Nephron (organoid): ENCODE measurements at regions not wholly inside any gene's neighbourhood (a gene's known extent, or its start where the extent isn't known, plus 50 kb on each side); places are given as distances from the start of the nearest gene placed in this dataset.
"Not testable (repeated sequence)": the region's sequence is repeated elsewhere in the genome, so short reads cannot be mapped to it uniquely, and the experiment has no call there.

Experiments
- H3K27ac Mint-ChIP-seq, 3 experiments: 2 replicates each; pipeline ENCODE4 v1.8.0; 2020; ENCODE audit warnings: mixed read lengths in 3 of 3, mild to moderate bottlenecking in 2 of 3, moderate library complexity in 1 of 3
- H3K27me3 Mint-ChIP-seq: 2 replicates; pipeline ENCODE4 v1.8.0; 2021; ENCODE audit warnings: low read depth, mild to moderate bottlenecking, moderate library complexity, mixed read lengths
- H3K36me3 Mint-ChIP-seq: 2 replicates; pipeline ENCODE4 v1.8.0; 2020; ENCODE audit warnings: low read depth, mixed read lengths
- H3K4me1 Mint-ChIP-seq: 2 replicates; pipeline ENCODE4 v1.8.0; 2020; ENCODE audit warnings: mixed read lengths
- H3K4me3 Mint-ChIP-seq, 3 experiments: 2 replicates each; pipeline ENCODE4 v1.8.0; 2020; ENCODE audit warnings: mild to moderate bottlenecking in 3 of 3, mixed read lengths in 3 of 3, moderate library complexity in 2 of 3
- H3K9me3 Mint-ChIP-seq: 2 replicates; pipeline ENCODE4 v1.8.0; 2020; ENCODE audit warnings: mixed read lengths
- TF ChIP-seq, protein P1 (sequence below), 3 experiments: fragments of 200-600 bp; sonication (generic); IDR thresholded peaks; one replicate each; pipeline ENCODE4 v1.5.0; 2021; ENCODE audit warnings: antibody characterized with exemption in 3 of 3; ENCODE audit not compliant: unreplicated experiment in 3 of 3

DNA sequence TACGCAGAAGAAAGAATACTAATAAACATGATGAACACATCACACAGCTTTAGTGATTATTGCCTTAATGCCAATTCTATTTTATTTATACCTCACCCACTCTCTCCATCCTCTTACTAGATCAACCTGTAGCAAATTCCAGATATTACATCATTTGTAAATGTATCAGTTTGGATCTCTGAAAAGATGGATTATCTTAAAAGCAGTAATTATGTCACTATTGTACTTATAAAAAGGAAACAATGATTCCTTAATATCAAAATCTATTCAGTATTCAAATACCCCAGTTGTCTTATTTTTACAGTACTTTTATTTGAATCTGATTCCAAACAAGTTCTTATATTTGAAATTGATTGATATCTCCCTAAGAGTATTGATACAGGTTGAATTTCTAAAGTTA lies 892.8 kb upstream of the MDGA2 start:
- TF ChIP-seq, protein P1, sequence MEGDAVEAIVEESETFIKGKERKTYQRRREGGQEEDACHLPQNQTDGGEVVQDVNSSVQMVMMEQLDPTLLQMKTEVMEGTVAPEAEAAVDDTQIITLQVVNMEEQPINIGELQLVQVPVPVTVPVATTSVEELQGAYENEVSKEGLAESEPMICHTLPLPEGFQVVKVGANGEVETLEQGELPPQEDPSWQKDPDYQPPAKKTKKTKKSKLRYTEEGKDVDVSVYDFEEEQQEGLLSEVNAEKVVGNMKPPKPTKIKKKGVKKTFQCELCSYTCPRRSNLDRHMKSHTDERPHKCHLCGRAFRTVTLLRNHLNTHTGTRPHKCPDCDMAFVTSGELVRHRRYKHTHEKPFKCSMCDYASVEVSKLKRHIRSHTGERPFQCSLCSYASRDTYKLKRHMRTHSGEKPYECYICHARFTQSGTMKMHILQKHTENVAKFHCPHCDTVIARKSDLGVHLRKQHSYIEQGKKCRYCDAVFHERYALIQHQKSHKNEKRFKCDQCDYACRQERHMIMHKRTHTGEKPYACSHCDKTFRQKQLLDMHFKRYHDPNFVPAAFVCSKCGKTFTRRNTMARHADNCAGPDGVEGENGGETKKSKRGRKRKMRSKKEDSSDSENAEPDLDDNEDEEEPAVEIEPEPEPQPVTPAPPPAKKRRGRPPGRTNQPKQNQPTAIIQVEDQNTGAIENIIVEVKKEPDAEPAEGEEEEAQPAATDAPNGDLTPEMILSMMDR (IDR thresholded peaks at IDR 0.05; ENCODE audit: unreplicated experiment in 3 of 3), result no peak
- Mint-ChIP-seq H3K27ac (no peak overlapping the region), H3K4me3 (no peak overlapping the region), H3K9me3 (peaks cover 20% of the 10 kb centered on the region), H3K36me3 (no peaks in the 10 kb centered on the region), H3K27me3 (peaks cover 4% of the 10 kb centered on the region), H3K4me1 (no peaks in the 10 kb centered on the region)

DNA sequence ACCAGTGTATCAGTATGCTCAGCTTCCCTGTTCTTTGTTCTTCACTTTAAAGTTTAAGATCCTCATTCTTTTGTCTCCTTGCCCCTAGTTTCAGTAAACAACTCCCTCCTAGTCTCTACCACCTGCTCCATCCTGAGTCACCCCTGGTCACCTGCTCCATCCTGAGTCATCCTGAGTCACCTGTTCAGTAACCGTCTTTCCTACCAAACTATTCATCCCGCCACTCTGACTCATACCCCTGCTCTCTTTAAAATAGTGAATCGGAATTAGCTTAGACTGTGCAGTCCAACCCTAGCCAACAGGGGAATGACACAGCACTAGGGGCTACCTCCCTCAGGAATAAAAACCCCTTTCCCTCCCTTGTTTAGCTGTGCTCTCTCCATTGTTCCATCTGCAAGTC lies 888.1 kb upstream of the MDGA2 start:
- TF ChIP-seq, protein P1 (IDR thresholded peaks at IDR 0.05; ENCODE audit: unreplicated experiment in 3 of 3), result no peak
- H3K27me3 Mint-ChIP-seq, result peaks cover 4% of the 10 kb centered on the region
- H3K27ac Mint-ChIP-seq, result no peak overlapping the region
- no peaks in the 10 kb centered on the region for H3K36me3 Mint-ChIP-seq
- no peak overlapping the region for H3K4me3 Mint-ChIP-seq
- H3K4me1 Mint-ChIP-seq, result no peaks in the 10 kb centered on the region
- H3K9me3 Mint-ChIP-seq, result no peaks in the 10 kb centered on the region

DNA sequence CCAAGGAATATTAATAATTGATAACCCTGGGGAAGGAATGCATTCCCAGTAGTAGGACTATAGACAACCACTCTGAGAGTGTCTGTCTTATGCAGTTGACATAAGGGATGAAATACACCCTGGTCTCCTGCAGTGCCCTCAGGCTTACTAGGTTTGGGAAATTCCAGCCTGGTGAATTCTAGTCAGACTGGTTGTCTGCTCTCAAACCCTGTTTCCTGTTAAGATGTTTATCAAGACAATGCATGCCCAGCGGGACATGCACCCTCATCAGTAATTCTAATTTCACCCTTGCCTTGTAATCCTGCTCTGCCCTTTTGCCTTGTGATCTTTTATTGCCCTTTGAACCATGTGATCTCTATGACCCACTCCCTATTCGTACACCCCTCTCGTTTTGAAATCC lies 886.0 kb upstream of the MDGA2 start:
- H3K4me3 Mint-ChIP-seq, H3K9me3 Mint-ChIP-seq, H3K4me1 Mint-ChIP-seq, H3K27me3 Mint-ChIP-seq, H3K27ac Mint-ChIP-seq, H3K36me3 Mint-ChIP-seq: not testable (repeated sequence)

DNA sequence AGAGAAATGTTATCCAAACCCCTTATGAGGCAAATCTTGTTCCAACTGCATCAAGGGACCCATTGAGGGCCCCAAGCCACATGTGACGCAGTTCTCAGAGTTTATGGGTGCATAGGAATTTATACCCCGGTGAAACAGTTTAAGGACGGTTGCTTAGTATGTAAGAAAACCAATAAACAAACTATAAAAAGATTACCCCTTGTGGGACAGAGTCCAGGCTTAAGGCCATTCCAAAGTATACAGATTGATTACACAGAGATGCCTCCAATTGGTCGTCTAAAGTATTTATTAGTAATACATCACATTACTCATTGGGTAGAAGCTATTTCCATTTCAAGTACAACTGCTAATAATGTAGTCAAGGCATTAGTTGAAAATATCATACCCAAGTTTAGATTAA lies 885.0 kb upstream of the MDGA2 start:
- Mint-ChIP-seq H3K27ac (no peak overlapping the region), H3K4me3 (no peak overlapping the region), H3K4me1 (no peaks in the 10 kb centered on the region), H3K27me3 (no peaks in the 10 kb centered on the region), H3K9me3 (no peaks in the 10 kb centered on the region), H3K36me3 (no peaks in the 10 kb centered on the region)
- TF ChIP-seq, protein P1 (IDR thresholded peaks at IDR 0.05; ENCODE audit: unreplicated experiment in 3 of 3), result no peak

DNA sequence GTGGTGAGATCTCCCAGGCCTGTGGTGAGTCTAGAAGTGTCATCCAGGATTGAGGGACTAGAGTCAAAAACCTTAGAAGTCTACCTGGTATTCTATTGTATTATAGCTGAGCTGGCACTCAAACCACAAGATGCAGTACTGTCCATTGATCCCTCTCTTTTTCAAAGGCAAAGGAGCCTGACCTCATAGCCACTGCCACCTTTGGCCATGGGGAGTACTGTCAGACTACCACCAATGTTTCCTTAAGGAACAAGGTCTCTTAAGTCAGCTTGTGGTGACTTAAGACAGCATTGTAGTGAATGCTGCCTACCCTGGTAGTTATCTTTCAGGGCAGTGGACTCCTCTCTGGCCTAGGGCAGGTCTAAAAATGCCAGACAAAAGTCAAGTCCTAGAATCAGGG lies 878.0 kb upstream of the MDGA2 start:
- no peaks in the 10 kb centered on the region for H3K4me1 Mint-ChIP-seq
- no peaks in the 10 kb centered on the region for H3K27me3 Mint-ChIP-seq
- H3K9me3 Mint-ChIP-seq, result peaks cover 3% of the 10 kb centered on the region
- H3K27ac Mint-ChIP-seq, result no peak overlapping the region
- TF ChIP-seq, protein P1 (IDR thresholded peaks at IDR 0.05; ENCODE audit: unreplicated experiment in 3 of 3), result no peak
- H3K4me3 Mint-ChIP-seq, result no peak overlapping the region
- no peaks in the 10 kb centered on the region for H3K36me3 Mint-ChIP-seq

DNA sequence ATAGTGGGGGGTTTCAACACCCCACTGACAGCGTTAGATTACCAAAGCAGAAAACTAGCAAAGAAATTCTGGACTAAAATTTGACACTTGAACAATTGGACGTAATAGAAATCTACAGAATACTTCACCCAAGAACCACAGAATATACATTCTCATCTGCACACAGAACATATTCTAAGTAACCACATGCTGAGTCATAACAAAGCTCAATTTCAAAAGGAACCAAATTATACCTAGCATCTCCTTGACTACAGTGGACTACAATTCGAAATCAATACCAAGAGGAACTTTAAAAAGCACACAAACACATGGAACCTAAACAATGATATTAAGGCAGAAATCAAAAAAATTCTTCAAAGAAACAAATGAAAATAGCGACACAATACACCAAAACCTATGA lies 871.6 kb upstream of the MDGA2 start:
- TF ChIP-seq, protein P1 (IDR thresholded peaks at IDR 0.05; ENCODE audit: unreplicated experiment in 3 of 3), result no peak
- Mint-ChIP-seq H3K27ac (no peak overlapping the region), H3K27me3 (no peaks in the 10 kb centered on the region), H3K4me1 (no peaks in the 10 kb centered on the region), H3K4me3 (no peak overlapping the region), H3K36me3 (no peaks in the 10 kb centered on the region), H3K9me3 (no peaks in the 10 kb centered on the region)

DNA sequence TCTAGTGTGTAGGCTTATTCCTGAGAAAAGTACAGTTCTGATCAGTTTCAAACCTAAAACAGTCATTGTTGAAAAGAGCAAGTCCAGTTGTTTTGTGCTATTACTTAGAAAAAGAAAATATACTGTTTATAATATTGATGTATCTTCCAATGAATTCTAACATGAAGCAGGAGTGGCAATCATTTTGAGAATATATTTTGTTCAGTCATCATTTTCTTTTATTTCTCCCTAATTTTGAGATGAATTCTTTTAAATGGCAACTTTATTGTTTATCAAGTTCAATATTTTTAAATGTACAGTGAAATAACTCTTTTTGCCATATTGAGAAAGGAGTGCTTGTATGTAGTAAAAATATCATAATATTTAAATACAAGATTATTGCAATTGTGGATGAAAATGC lies 862.2 kb upstream of the MDGA2 start:
- H3K27me3 Mint-ChIP-seq, result no peaks in the 10 kb centered on the region
- H3K27ac Mint-ChIP-seq, result no peak overlapping the region
- TF ChIP-seq, protein P1 (IDR thresholded peaks at IDR 0.05; ENCODE audit: unreplicated experiment in 3 of 3), result no peak
- no peaks in the 10 kb centered on the region for H3K9me3 Mint-ChIP-seq
- H3K4me3 Mint-ChIP-seq, result no peak overlapping the region
- H3K36me3 Mint-ChIP-seq, result no peaks in the 10 kb centered on the region
- no peaks in the 10 kb centered on the region for H3K4me1 Mint-ChIP-seq
